ENCODE measurements at regions not wholly inside any gene's neighbourhood (a gene's known extent, or its start where the extent isn't known, plus 50 kb on each side); places are given as distances from the start of the nearest gene placed in this dataset.

DNA sequence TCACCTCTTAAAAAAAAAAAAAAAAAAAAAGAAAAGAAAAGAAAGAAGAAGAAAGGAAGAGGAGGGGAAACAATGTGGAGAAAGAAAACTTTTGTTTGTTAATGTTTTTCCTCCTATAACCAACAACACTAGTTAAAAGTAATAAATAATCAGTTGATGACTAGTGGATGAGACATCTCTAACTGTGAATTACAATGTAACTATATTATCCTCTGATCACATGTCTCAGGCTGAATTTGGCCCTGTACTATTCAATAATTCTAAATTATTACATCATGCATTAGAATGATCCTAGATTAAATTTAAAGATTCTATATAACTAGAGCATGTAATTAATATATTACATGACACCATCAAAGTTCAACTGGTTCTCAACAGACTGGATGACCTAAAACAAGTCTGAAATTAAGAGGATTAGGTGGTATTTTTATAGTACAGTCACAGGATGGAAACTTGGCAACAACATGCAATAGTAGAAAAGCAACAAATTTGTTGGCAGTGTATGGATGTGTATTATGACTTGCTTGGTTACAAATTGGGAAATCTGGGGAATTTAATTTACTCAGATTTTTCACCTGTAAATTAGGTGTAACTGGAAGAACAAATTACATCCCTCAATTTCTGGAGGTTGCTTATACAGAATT, 269.3 kb upstream of the SETBP1 start:
- DNase-seq, result no peak
- TF ChIP-seq POLR2A (IDR thresholded peaks at IDR 0.05), result no peak
- no peaks in the 10 kb centered on the region for H3K36me3 ChIP-seq
- H3K4me1 ChIP-seq, result no peaks in the 10 kb centered on the region
- H3K9me3 ChIP-seq, result no peaks in the 10 kb centered on the region
- H3K27ac ChIP-seq, result no peak overlapping the region
- H3K4me3 ChIP-seq, result no peak overlapping the region
- no peaks in the 10 kb centered on the region for H3K27me3 ChIP-seq

DNA sequence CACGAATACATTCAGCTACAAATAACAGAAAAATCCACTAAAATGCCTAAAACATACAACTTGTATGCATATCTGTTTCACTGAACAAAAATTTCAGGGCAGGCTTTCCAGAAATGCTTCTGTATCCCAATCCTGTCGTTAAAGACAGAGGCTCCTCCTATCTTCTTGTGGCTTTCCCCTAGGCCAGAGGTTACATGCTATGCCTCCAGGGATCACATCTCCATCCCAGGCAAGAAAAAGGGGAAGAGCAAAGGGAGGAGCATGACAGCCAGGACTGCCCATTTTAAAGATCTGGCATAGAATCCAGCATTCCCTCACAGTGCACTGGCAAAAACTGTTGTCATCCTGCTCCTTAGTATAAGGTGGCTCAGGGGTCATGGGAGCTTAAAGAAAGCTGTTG, 268.7 kb upstream of the SETBP1 start:
- Histone ChIP-seq H3K36me3 (no peaks in the 10 kb centered on the region), H3K27me3 (no peaks in the 10 kb centered on the region), H3K9me3 (no peaks in the 10 kb centered on the region), H3K4me3 (no peak overlapping the region), H3K4me1 (no peaks in the 10 kb centered on the region), H3K27ac (no peak overlapping the region)
- TF ChIP-seq POLR2A (IDR thresholded peaks at IDR 0.05), result no peak
- TF ChIP-seq, protein P1, sequence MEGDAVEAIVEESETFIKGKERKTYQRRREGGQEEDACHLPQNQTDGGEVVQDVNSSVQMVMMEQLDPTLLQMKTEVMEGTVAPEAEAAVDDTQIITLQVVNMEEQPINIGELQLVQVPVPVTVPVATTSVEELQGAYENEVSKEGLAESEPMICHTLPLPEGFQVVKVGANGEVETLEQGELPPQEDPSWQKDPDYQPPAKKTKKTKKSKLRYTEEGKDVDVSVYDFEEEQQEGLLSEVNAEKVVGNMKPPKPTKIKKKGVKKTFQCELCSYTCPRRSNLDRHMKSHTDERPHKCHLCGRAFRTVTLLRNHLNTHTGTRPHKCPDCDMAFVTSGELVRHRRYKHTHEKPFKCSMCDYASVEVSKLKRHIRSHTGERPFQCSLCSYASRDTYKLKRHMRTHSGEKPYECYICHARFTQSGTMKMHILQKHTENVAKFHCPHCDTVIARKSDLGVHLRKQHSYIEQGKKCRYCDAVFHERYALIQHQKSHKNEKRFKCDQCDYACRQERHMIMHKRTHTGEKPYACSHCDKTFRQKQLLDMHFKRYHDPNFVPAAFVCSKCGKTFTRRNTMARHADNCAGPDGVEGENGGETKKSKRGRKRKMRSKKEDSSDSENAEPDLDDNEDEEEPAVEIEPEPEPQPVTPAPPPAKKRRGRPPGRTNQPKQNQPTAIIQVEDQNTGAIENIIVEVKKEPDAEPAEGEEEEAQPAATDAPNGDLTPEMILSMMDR (IDR thresholded peaks at IDR 0.05), result no peak
- no peak for DNase-seq

DNA sequence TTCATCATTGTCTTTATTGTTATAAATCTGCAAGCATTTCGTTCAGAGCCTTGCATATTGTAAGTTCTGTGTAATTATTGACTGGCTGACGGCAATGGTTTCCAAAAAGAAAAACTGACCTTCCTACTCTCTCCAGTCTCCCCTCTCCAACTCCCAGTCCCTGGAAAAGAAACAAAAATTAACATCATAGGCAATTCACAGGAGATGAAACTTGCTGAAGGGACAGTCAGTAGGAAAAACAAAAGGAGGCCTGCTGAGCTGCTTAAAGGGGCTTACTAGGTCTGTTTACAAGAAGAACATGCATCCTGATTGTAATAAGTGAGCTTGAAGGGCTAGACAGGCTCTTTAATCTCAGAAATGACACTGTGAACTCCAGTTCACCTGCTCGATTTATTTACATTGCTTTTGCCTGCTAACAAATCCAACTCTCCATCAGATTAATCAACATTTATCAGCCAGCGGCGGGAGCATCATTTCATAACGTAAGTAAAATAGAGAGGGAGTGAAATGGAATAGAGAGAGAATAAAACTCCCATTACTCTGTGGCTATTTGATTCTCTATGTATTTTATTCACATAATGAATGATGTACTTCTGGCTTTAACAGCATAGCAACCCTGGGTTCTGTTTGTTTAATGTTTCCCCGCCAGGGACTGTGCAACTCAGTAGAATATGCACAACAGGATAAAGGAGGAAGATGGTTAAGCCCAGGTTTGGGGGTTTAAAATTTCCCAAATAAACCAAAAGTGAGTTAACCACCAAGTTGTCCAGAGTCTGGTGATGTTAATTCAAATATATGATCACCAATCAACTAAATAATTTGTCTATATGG, 256.7 kb upstream of the SETBP1 start:
- Histone ChIP-seq H3K4me3 (no peak overlapping the region), H3K27ac (no peak overlapping the region), H3K36me3 (no peaks in the 10 kb centered on the region), H3K4me1 (no peaks in the 10 kb centered on the region), H3K9me3 (no peaks in the 10 kb centered on the region), H3K27me3 (no peaks in the 10 kb centered on the region)
- no peak for DNase-seq
- TF ChIP-seq POLR2A (IDR thresholded peaks at IDR 0.05), result no peak
- TF ChIP-seq, protein P1 (IDR thresholded peaks at IDR 0.05), result no peak

DNA sequence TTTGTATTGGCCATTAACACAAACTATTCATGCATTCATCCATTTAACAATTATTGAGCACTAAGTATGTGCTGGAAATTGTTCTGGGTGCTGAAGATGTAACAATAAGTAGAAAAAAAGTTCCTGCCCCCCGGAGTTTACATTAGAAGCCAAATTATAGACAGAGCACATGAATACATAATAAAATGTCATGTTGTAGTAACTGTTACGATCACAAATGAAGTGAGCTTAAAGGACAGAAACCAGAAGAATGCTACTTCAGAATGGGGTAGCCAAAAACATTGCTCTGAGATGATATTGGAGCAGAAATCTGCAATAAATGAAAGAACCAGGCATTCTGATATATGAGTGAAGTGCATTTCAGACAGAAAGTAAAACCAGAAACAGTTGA, 256.0 kb upstream of the SETBP1 start:
- no peak for TF ChIP-seq POLR2A (IDR thresholded peaks at IDR 0.05)
- TF ChIP-seq, protein P1 (IDR thresholded peaks at IDR 0.05), result no peak
- H3K4me1 ChIP-seq, result no peaks in the 10 kb centered on the region
- H3K36me3 ChIP-seq, result no peaks in the 10 kb centered on the region
- no peak for DNase-seq
- H3K4me3 ChIP-seq, result no peak overlapping the region
- H3K27ac ChIP-seq, result no peak overlapping the region
- H3K27me3 ChIP-seq, result no peaks in the 10 kb centered on the region
- no peaks in the 10 kb centered on the region for H3K9me3 ChIP-seq

DNA sequence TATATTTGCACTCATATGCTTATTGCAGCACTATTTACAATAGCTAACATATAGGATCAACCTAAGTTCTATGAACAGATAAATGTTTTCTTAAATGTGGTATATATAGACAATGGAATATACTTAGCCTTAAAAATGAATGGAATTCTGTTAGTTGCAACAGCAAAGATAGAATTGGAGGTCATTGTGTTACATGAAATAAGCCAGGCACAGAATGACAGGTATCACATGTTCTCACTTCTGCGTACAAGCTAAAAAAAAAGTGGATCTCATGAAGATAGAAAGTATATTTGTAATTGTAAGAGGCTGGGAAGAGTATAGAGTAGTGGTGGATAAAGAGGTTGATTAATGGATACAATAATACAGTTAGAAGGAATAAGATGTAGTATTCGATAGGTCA, 255.5 kb upstream of the SETBP1 start:
- Histone ChIP-seq H3K4me3 (no peak overlapping the region), H3K9me3 (no peaks in the 10 kb centered on the region), H3K4me1 (no peaks in the 10 kb centered on the region), H3K36me3 (no peaks in the 10 kb centered on the region), H3K27ac (no peak overlapping the region), H3K27me3 (no peaks in the 10 kb centered on the region)
- TF ChIP-seq, protein P1 (IDR thresholded peaks at IDR 0.05), result no peak
- no peak for TF ChIP-seq POLR2A (IDR thresholded peaks at IDR 0.05)
- DNase-seq, result no peak

DNA sequence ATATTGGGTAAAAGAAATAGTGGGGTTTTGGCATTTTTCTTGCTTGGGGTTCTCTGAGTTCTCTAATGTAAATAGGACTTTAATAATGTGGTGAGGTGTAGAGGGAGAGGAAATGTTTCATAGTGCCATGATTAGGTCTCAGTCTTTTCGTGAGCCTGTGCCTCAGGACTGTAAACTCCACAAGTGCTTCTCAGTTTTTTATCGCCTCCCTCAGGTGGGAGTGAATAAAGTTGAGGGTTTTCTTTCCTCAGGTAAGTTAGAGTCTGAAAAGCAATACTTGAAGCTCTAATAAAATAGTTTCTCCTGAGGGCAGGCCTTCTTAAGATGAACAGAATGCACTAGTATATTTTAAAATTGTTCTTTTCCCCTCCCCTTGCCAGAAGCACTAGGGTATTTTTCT, 243.1 kb upstream of the SETBP1 start:
- TF ChIP-seq, protein P1 (IDR thresholded peaks at IDR 0.05), result no peak
- TF ChIP-seq POLR2A (IDR thresholded peaks at IDR 0.05), result no peak
- H3K9me3 ChIP-seq, result no peaks in the 10 kb centered on the region
- no peak overlapping the region for H3K4me3 ChIP-seq
- no peaks in the 10 kb centered on the region for H3K4me1 ChIP-seq
- no peaks in the 10 kb centered on the region for H3K36me3 ChIP-seq
- H3K27ac ChIP-seq, result no peak overlapping the region
- no peak for DNase-seq
- no peaks in the 10 kb centered on the region for H3K27me3 ChIP-seq

Data from Peyer's patch (tissue), 4 donors.